Stimulated activated CD8-positive, alpha-beta memory T cell treated with anti-CD3 and anti-CD28 coated beads, Interleukin-4, amount 100 ng/mL, for 4 hours (primary cell): ENCODE measurements at regions not wholly inside any gene's neighbourhood (a gene's known extent, or its start where the extent isn't known, plus 50 kb on each side); places are given as distances from the start of the nearest gene placed in this dataset.
"Not testable (repeated sequence)": the region's sequence is repeated elsewhere in the genome, so short reads cannot be mapped to it uniquely, and the experiment has no call there.

Experiments used
- DNase-seq, 2 donors: peaks; one replicate each; pipeline ENCODE4 v3.0.0-alpha.2; 2020; ENCODE audit warnings: low read depth in 2 of 2, low spot score in 1 of 2

DNA sequence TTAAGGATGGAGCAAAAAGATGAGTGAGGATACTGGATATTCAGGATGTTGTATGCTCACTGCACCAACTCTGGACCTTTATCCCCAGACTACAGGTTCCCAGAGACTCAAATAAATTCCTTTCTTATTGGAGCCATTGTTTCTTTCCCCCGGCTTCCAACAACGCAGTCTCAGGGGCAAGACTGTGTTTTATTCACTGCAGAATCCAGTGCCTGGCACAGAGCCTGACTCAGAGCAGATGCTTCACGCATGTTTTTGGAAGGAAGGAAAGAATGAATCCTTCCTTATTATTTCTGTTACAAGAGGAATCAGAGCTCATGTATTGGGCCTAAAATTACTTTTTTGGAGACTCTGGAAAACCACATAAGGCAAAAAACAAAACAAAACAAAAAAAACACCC, 96.0 kb upstream of the VGLL4 start:
- no peak for DNase-seq

DNA sequence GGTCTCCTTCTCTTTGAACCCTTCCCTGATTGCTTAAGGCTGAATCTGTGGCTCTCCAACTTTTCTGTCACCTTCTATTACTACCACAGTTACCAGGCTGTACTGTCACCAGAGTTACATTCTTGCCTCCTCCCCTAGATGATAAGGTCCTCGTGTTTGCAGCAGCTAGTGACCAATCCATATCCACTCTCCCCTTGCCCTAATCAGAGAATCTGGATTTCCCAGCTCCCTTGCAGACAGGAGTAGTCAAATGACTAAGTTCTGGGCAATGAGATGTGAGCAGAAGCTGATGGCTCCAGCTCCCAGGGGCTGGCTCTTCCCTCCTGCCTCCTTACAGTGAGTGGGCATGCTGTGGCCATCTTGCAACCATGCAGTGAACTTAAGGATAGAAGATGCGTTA, 95.4 kb upstream of the VGLL4 start:
- DNase-seq, result no peak

DNA sequence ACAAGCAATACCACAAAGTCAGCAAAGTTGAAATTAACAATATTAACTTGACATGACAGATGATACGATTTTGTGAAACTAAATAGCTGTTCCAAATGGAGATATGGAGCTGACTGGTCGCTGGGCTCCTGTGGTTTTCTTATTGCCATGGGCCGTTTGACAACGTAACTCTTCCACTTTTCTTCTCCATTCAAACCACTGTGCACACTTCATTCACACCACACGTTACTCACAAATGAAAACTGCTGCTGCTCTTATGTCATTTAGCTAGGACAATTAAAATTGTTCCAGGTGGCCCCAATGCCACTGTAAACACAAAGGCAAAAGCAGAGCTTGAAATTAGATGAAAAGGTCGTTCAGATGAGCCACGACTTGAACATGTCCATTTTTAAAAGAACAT, 94.0 kb upstream of the VGLL4 start:
- no peak for DNase-seq

- no peak for DNase-seq
Measured at GRCh38 chr3:11736136-11736833, 92.6 kb upstream of the VGLL4 start.

GRCh38 chr3:11735638-11736037, 91.9 kb upstream of the VGLL4 start:
- no peak for DNase-seq

GRCh38 chr3:11735111-11735510, 91.4 kb upstream of the VGLL4 start:
- not testable (repeated sequence) for DNase-seq

DNA sequence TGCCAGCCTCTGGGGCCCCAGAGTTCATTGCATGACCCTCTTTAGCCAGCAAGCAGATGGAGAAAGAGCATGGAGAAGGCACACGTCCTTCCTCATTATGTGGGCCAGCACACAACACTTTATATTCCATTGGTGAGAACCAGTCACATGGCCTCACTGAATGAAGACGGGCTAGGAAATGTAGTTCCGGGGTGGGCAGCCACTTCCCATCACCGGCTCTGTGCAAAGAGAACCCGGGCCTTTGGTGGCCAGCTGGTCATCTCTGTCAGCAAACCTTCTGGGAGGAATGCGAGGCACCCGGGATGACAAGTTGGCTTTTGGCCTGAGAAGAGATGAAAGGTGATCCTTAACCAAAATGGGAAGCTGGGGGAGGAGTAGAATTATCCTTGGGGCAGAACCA, 90.2 kb upstream of the VGLL4 start:
- no peak for DNase-seq

DNA sequence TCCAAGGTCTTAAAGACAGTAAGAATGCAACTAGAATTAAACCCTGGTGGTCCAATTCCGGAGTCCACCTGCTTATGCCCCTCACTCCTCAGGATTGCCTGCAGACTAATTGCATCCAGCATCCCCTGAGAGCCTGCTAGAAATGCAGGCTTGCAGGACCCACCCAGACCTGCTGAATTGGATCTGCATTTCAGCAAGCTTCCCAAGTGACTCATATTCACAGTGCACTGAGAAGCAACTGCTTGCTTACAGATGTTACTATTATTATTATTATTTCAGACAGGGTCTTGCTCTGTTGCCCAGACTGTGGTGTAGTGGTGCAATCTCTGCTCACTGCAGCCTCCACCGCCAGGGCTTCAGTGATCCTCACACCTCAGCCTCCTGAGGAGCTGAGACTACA, 83.5 kb upstream of the VGLL4 start:
- DNase-seq, result no peak

DNA sequence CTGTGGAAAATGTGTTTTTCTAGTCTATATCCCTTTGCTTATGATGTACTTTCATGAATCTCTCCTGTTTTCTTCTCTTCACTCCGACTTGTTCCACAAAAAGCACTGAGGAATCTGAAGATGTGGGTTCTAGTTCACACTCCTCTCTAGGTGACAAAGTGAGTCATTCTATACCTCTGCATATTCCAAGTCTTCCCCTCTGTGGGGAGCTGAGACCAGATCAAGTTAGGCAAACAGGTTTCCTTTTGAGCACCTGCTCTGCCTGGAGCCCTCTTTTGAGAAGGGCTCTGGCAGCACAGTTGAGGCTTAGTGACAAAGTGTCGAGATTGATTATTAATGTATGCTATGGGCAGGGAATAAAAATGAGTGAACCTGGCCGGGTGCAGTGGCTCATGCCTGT, 82.4 kb upstream of the VGLL4 start:
- no peak for DNase-seq

DNA sequence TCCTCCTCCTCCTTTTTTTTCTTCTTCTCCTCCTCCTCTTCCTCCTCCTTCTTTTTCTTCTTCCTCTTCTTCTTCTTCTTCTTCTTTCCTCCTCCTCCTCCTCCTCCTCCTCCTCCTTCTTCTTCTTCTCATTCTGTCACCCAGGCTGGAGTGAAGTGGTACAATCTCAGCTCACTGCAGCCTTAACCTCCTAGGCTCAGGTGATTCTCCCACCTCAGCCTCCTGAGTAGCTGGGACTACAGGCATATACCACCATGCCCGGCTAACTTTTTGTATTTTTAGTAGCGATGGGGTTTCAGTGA, 81.6 kb upstream of the VGLL4 start:
- DNase-seq, result not testable (repeated sequence)

DNA sequence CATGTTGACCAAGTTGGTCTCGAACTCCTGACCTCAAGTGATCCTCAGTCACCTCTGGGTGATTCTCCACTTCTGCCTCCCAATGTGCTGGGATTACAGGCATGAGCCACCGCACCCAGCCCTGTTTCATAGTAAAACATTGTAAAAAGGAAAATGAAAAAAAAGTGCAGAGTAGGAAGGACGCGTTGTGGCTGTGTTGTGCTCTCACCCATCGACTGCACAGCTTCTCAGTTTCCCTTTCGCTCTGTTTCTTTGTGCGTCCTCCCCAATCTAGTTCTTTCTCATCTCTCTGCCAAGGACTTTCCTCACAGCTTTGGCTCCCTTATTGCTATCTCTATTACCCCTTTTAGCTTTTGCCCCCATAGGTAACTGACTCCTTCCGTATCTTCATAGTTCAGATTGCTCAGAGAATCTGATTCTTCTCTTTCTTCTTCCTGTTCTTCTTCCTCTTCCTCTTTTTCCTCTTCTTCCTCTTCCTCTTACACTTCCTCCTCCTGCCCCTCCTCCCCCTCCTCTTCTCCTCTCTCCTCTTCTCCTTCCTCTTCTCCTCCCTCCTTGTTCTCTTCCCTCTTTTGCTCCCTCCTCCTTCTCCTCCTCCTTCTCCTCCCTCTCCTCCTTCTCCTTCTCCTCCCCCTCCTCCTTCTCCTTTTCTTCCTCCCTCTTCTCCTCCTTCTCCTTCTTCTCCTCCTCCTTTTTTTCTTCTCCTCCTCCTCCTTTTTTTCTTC, 81.1 kb upstream of the VGLL4 start:
- no peak for DNase-seq

- DNase-seq, result no peak
Measured at GRCh38 chr3:11721479-11721878, 77.8 kb upstream of the VGLL4 start.

GRCh38 chr3:11720917-11721411, 77.2 kb upstream of the VGLL4 start:
- no peak for DNase-seq

- peak; percentile 3 to 10 for DNase-seq
Measured at GRCh38 chr3:11720304-11720898, 76.7 kb upstream of the VGLL4 start.

- peak; percentile 44 to 56 for DNase-seq
Measured at GRCh38 chr3:11719406-11720303, 75.9 kb upstream of the VGLL4 start.

DNA sequence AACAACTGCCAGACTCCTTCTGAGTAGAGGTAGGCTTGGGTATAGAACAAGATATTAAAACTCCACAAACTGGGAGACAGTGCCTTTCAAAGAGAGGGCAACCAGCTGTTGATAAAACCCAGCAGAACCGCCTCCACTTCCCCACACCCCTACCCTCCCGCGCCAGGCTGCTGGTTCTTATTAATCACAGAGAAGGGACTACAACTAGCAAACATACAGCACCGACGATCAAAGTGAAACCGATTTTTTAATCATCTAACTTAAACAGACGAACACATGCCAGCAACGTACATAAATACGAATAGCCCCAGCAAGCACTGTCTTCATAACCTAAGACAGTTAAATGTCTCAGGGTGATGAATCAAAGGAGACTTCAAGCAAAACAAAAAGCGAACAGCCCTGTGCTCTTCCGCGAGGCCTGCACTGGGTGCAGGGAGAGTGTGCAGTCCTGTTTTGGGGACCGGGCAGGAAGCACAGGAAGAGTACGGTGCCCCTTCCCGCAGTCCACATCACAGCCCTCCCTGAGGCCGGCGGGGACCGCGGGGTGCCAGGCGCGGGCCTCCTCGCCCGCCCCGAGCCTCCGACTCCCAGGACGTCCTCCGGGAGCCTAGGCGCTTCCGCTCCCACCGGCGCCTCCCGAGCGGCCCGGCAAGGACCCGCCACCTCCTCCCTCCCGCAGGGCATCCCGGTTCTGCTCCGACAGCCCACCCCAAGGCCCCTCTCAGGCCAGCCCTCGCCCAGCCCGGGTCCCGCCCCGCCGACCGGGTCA, 75.1 kb upstream of the VGLL4 start:
- peak in 1 of 2 donors; percentile 22 for DNase-seq

GRCh38 chr3:11717768-11718636, 74.3 kb upstream of the VGLL4 start:
- no peak for DNase-seq

GRCh38 chr3:11717301-11717700, 73.6 kb upstream of the VGLL4 start:
- no peak for DNase-seq

GRCh38 chr3:11716573-11717290, 73.0 kb upstream of the VGLL4 start:
- no peak for DNase-seq
